ENCODE measurements at regions not wholly inside any gene's neighbourhood (a gene's known extent, or its start where the extent isn't known, plus 50 kb on each side); places are given as distances from the start of the nearest gene placed in this dataset.

GRCh38 chr13:99704390-99704789 is 203.1 kb downstream of the TM9SF2 start:
- TF ChIP-seq CTCF (IDR thresholded peaks at IDR 0.05; ENCODE audit: poor library complexity) (no peak), EZH2 (IDR thresholded peaks at IDR 0.05; ENCODE audit: borderline replicate concordance) (no peak), EZH2phosphoT487 (IDR thresholded peaks at IDR 0.05; ENCODE audit: low read depth, severe bottlenecking, unreplicated experiment) (no peak)

All from hepatocyte (in vitro differentiated cells).